IPS-20b (cell line): ENCODE measurements at regions not wholly inside any gene's neighbourhood (a gene's known extent, or its start where the extent isn't known, plus 50 kb on each side); places are given as distances from the start of the nearest gene placed in this dataset.

ENCODE experiments used
- H3K27ac ChIP-seq: one replicate; pipeline ENCODE4 v1.5.1; 2013; ENCODE audit warnings: low read length
- H3K27me3 ChIP-seq: 2 replicates; pipeline ENCODE4 v1.6.1; 2013; ENCODE audit warnings: mild to moderate bottlenecking, low read length, inconsistent platforms; ENCODE audit not compliant: insufficient read depth
- H3K36me3 ChIP-seq: 2 replicates; pipeline ENCODE4 v1.6.1; 2013; ENCODE audit warnings: low read depth, mild to moderate bottlenecking, inconsistent platforms, low read length, moderate library complexity; ENCODE audit not compliant: insufficient read depth
- H3K4me1 ChIP-seq: 2 replicates; pipeline ENCODE4 v1.6.1; 2013; ENCODE audit warnings: mild to moderate bottlenecking, control low read depth, inconsistent platforms, low read length, moderate library complexity; ENCODE audit not compliant: insufficient read depth
- H3K4me3 ChIP-seq: 2 replicates; pipeline ENCODE4 v1.5.1; 2013; ENCODE audit warnings: mild to moderate bottlenecking, low read length, inconsistent platforms
- H3K9ac ChIP-seq: 2 replicates; pipeline ENCODE4 v1.6.1; 2013; ENCODE audit warnings: low read depth, mild to moderate bottlenecking, inconsistent platforms, low read length, moderate library complexity
- H3K9me3 ChIP-seq: 2 replicates; pipeline ENCODE4 v1.6.1; 2013; ENCODE audit warnings: mild to moderate bottlenecking, low read depth, low read length, inconsistent platforms; ENCODE audit not compliant: insufficient read depth

DNA sequence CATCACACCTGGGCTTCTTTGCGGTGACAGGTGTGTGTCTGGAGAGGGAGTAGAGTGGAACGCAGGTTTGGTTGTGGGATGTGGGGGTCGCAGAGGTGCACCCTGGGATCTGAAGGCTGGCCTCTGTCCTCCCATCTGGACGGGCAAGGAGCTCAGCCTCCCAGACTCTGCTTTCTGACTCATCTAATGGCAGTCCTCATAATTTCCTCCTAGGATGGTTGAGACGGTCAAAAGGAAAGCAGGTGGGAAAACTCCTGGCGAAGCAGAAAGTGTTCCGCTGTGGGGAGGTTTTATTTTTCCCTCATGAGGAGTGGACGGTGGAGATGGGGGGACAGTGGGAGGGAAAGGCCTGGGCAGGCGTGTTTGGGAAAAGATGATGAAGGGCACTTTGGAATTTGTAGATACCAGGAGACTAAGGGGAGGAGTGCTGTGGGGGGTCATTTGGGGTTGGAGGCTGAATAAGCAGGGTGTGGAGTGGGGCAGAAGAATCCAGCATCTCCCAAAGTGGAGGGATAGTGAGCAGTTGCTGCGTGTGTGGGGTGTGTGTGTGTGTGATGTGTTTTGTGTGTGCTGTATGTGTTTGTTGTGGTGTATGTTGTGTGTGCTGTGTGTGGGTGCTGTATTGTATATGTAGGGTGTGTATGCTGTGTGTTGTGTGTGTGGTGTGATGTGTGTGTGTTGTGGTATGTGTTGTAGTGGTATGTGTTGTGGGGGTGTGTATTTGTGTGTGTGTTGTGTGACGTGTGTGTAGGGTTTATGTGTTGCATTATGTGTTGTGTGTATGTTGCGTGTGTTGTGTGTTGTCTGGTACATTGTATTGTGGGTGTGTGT, 97.2 kb upstream of the PODXL start:
- no peaks in the 10 kb centered on the region for H3K27me3 ChIP-seq
- H3K9me3 ChIP-seq: no peaks in the 10 kb centered on the region
- peaks cover 14% of the 10 kb centered on the region for H3K4me1 ChIP-seq
- no peaks in the 10 kb centered on the region for H3K36me3 ChIP-seq
- H3K9ac ChIP-seq: no peak overlapping the region
- H3K4me3 ChIP-seq: no peak overlapping the region
- H3K27ac ChIP-seq: no peak overlapping the region

DNA sequence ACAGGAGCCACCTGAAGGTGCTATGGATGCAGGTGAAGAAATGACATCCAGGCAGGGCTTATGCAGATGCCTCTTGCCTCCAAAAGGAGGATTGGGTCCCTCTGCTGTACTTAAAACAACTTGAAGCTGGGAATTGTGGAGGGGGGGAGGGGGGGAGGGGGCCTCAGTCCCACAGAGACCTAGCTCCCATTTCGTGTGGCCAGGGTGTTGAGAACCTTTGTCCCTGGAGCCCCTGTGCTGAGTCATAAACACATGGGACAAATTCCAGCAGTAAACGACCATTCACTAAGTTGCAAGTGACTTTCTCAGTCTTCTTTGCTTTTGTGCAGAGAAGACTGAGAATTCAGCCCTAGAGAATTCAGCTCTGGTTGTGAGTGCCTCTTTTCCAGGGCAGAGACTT, 96.5 kb upstream of the PODXL start:
- Histone ChIP-seq H3K9ac (no peak overlapping the region), H3K27ac (no peak overlapping the region)

DNA sequence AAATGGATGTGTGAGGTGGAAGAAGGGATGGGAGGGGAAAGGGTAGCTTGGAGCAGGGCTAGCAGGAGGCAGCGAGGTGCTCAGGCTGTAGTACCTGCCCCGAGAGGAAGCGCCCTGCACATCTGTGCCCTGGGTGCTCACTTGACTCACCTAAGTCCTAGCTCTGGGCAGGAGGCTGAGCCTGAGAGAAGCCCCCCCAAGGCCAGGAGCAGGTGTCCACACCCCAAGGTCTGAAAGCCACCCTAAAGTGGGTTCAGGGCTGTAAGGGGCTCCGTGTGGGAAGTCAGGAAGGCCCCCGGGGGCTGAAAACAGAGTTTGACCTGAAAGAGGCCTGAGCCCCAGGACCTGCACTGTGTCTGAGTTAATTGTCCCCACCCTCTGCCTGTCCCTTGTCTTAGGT, 95.8 kb upstream of the PODXL start:
- H3K27ac ChIP-seq: no peak overlapping the region
- H3K9ac ChIP-seq: no peak overlapping the region
- H3K4me1 ChIP-seq: peaks cover 17% of the 10 kb centered on the region
- no peak overlapping the region for H3K4me3 ChIP-seq
- no peaks in the 10 kb centered on the region for H3K36me3 ChIP-seq
- H3K9me3 ChIP-seq: no peaks in the 10 kb centered on the region
- no peaks in the 10 kb centered on the region for H3K27me3 ChIP-seq

More for the DNA sequence above, 96.5 kb upstream of the PODXL start:
- H3K27me3 ChIP-seq: no peaks in the 10 kb centered on the region
- H3K4me3 ChIP-seq: no peak overlapping the region
- H3K36me3 ChIP-seq: no peaks in the 10 kb centered on the region
- H3K9me3 ChIP-seq: no peaks in the 10 kb centered on the region
- peaks cover 17% of the 10 kb centered on the region for H3K4me1 ChIP-seq

DNA sequence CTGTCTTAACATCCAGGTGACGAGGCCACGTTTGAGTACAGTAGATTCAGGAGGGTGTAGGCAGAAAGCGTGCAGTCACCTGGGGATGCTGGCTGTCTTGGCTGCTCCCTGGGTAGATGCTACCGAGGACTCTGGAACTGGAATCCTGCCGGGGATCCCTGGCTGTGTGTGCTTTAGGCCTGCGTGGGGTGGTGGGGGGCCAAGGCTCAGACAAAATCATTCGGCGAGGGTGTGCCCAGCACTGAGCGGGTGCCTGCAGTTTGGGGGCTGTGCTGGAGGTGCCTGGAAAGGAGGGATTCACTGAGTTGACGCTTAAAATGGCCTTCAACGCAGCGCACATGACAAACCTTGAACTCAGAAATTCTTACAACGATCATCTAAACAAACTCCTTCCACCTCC, 93.5 kb upstream of the PODXL start:
- H3K36me3 ChIP-seq: no peaks in the 10 kb centered on the region
- no peaks in the 10 kb centered on the region for H3K27me3 ChIP-seq
- no peaks in the 10 kb centered on the region for H3K9me3 ChIP-seq
- H3K9ac ChIP-seq: no peak overlapping the region
- no peak overlapping the region for H3K4me3 ChIP-seq
- no peak overlapping the region for H3K27ac ChIP-seq
- H3K4me1 ChIP-seq: peaks cover 17% of the 10 kb centered on the region

DNA sequence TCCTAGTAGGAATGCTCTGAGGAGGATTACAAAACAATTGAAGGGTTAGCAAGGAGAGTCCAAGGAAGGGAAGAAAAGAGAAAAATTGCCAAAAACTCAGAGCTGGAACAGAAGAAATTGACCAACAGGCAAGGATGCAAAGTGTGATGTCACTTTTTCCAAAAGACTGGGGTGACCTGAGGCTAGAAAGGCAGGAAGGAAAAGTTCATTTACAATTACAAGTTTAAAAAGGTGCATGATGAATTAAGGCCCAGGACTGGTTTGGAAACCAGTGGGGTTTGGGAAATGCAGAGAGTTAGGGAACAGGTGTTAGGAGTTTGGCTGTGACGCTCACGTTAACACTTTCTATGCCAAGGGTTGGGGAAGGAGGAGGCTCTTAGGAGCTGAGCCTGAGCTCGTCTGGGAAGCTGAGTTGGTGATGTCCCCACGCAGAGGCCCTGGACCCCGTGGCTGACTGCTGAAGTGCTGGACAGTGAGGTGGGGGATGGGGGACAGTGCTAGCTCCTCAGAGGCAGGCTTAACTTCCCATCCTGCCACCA, 92.6 kb upstream of the PODXL start:
- H3K27ac ChIP-seq: no peak overlapping the region
- H3K9me3 ChIP-seq: no peaks in the 10 kb centered on the region
- H3K27me3 ChIP-seq: no peaks in the 10 kb centered on the region
- H3K36me3 ChIP-seq: no peaks in the 10 kb centered on the region
- no peak overlapping the region for H3K9ac ChIP-seq
- peak overlapping the region; percentile 35; the same call in 1 of the 2 replicates for H3K4me3 ChIP-seq
- peaks cover 17% of the 10 kb centered on the region for H3K4me1 ChIP-seq

DNA sequence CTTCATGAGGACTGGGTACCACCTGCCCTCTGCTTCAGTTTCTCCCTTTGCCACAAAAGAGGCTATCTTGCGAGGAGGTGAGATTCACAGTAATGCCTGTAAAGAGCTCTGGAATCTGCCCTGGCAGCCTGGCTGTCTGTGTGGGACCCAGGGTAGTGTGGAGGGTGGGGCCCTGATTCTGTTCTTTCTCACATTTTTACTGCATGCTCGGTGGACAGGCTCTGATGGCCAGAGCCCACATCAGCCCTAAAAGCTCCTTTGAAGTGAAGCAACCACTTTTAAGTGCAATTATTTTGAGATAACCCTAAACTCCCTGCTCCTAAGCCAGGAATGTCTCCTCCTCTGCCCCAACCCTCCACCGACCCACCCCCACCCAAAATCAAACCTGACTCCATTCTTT, 92.1 kb upstream of the PODXL start:
- Histone ChIP-seq H3K36me3 (no peaks in the 10 kb centered on the region), H3K27me3 (no peaks in the 10 kb centered on the region), H3K9me3 (no peaks in the 10 kb centered on the region), H3K9ac (no peak overlapping the region), H3K4me3 (0 out of 2 replicates have a peak overlapping the region, but pooled peaks have one; percentile 35), H3K27ac (no peak overlapping the region), H3K4me1 (peaks cover 17% of the 10 kb centered on the region)

DNA sequence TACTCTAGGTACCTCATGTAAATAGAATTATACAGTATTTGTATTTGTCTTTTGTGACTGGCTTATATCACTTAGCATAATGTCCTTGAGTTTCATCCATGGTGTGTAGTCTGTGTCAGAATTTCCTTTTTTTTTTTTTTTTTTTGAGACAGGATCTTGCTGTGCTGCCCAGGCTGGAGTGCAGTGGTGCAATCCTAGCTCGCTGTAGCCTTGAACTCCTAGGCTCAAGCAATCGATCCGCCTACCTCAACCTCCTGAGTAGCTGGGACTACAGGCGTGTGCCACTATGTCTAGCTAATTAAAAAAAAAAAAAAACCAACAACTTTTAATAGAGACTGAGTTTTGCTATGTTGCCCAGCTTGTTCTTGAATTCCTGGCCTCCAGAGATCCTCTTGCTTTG, 89.8 kb upstream of the PODXL start:
- H3K9ac ChIP-seq: no peak overlapping the region
- H3K36me3 ChIP-seq: no peaks in the 10 kb centered on the region
- no peaks in the 10 kb centered on the region for H3K9me3 ChIP-seq
- H3K27ac ChIP-seq: no peak overlapping the region
- H3K4me1 ChIP-seq: peaks cover 14% of the 10 kb centered on the region
- H3K4me3 ChIP-seq: no peak overlapping the region
- H3K27me3 ChIP-seq: no peaks in the 10 kb centered on the region

DNA sequence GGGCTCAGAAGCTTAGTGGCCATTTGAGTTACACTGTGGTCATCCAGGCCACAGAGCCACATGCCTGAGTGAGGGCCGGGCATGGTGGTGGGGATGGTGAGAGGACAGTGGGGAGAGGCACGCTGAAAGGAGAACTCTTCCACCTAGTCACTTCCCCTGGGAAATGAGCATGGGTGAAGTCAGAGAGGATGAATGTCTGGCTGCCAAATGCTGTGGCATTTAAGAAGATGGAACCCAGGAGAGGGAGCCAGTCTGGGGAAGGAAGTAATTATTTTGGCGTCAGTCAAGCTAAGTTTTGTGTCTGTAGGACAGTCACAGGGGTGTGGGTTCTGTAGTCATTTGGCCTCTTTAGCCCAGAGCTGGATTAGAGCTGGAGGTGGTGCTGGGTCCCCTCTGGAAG, 86.0 kb upstream of the PODXL start:
- H3K36me3 ChIP-seq: no peaks in the 10 kb centered on the region
- H3K27me3 ChIP-seq: no peaks in the 10 kb centered on the region
- no peak overlapping the region for H3K9ac ChIP-seq
- H3K27ac ChIP-seq: no peak overlapping the region
- H3K4me3 ChIP-seq: no peak overlapping the region
- H3K4me1 ChIP-seq: peaks cover 6% of the 10 kb centered on the region; the same call in 1 of the 2 replicates
- no peaks in the 10 kb centered on the region for H3K9me3 ChIP-seq

DNA sequence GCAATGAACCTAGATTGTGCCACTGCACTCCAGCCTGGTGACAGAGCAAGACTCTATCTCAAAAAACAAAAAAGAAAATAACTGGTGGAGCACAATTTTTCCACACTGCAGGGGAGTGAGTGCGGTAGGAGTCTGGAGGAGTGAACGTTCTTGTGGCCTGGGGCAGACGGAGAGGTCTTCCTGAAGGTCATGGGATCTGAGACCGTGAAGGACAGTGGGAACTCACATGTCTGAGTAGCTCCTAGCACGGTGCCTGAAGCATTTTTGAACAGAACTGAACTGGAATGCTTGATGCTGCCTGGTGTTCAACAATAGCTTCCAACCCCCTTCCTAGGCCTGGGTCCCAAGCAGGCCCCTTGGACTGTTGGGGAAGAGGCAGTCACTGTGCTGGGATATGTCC, 84.3 kb upstream of the PODXL start:
- no peak overlapping the region for H3K4me3 ChIP-seq
- H3K36me3 ChIP-seq: no peaks in the 10 kb centered on the region
- H3K27ac ChIP-seq: no peak overlapping the region
- no peaks in the 10 kb centered on the region for H3K27me3 ChIP-seq
- peaks cover 6% of the 10 kb centered on the region; the same call in 1 of the 2 replicates for H3K4me1 ChIP-seq
- H3K9ac ChIP-seq: no peak overlapping the region
- no peaks in the 10 kb centered on the region for H3K9me3 ChIP-seq

DNA sequence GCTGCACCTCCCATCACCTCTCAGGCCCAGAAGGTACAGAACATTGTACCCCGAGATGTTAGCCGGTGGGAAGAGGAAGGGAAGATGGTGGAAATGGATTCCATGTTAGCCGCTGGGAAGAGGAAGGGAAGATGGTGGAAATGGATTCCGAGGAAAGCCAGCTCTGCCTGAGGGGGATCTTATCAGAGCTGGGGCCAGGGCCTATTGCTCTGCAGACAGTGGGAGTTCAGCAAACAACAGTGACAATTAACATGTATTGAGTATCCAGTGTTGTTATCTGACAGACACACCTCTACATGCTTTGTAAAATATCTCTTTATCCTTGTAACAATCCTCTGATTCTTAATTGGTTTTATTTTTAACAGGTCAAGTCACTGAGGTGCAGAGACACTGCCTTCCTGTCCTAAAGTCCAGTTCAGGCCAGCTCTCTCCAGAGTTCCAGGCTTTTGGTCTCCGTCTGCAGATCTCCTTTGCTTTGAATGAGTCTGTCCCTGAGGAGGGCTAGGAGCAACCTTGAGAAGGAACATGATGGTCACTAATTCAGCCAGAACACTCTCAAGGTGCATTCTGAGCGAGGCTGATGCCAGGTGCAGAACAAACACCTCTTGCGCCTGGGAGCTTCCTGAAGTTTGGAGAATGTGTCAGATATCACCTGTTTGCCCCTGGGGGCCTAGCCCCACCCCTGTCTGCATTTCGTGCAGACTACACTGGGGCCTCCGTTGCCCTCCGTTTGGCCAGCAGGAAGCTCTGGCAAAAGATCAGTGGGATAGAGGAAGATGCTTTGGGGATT, 82.4 kb upstream of the PODXL start:
- Histone ChIP-seq H3K27me3 (no peaks in the 10 kb centered on the region), H3K36me3 (no peaks in the 10 kb centered on the region), H3K9ac (no peak overlapping the region), H3K27ac (no peak overlapping the region), H3K4me1 (peaks cover 6% of the 10 kb centered on the region; the same call in 1 of the 2 replicates), H3K9me3 (no peaks in the 10 kb centered on the region), H3K4me3 (no peak overlapping the region)

DNA sequence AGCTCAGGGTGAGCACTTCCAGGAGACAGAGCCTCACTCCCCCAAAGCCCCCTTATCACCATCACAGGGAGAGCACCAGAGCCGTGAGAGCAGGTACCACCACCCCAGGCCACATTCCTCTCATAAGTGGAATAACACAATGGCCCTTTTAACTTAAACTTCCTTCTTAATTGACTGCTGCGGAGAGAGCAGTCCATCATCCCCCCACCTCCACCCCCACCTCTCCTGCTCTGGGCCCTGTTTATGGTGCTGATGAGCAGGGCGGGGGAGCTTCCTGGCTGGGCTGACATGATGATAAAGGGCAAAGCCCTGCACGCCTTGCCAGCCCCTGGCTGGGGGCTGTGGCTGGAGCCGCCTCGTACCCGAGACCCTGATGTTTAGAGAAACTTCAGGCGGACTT, 81.4 kb upstream of the PODXL start:
- H3K4me3 ChIP-seq: no peak overlapping the region
- H3K36me3 ChIP-seq: no peaks in the 10 kb centered on the region
- H3K9me3 ChIP-seq: no peaks in the 10 kb centered on the region
- peaks cover 9% of the 10 kb centered on the region for H3K4me1 ChIP-seq
- H3K27me3 ChIP-seq: no peaks in the 10 kb centered on the region
- no peak overlapping the region for H3K9ac ChIP-seq
- H3K27ac ChIP-seq: no peak overlapping the region
